ENCODE measurements at regions not wholly inside any gene's neighbourhood (a gene's known extent, or its start where the extent isn't known, plus 50 kb on each side); places are given as distances from the start of the nearest gene placed in this dataset.
"Not testable (repeated sequence)": the region's sequence is repeated elsewhere in the genome, so short reads cannot be mapped to it uniquely, and the experiment has no call there.

- H3K36me3 Mint-ChIP-seq, H3K4me1 Mint-ChIP-seq, H3K4me3 Mint-ChIP-seq, H3K27ac Mint-ChIP-seq, H3K27me3 Mint-ChIP-seq: not testable (repeated sequence)
- H3K9me3 Mint-ChIP-seq, result peaks cover 3 to 12% (median 5%) of the 10 kb centered on the region in 3 donors
These were observed 1261.8 kb downstream of the RAPGEF2 start for GRCh38 chr4:160364665-160365064.

GRCh38 chr4:160365383-160365782, 1262.5 kb downstream of the RAPGEF2 start:
- H3K9me3 Mint-ChIP-seq, result peaks cover 3 to 12% (median 5%) of the 10 kb centered on the region in 3 donors
- not testable (repeated sequence) for H3K4me1 Mint-ChIP-seq, H3K27me3 Mint-ChIP-seq, H3K27ac Mint-ChIP-seq, H3K36me3 Mint-ChIP-seq, H3K4me3 Mint-ChIP-seq

- H3K4me1 Mint-ChIP-seq, result no peaks in the 10 kb centered on the region
- no peak overlapping the region for H3K4me3 Mint-ChIP-seq
- H3K9me3 Mint-ChIP-seq, result no peaks in the 10 kb centered on the region
- no peaks in the 10 kb centered on the region for H3K27me3 Mint-ChIP-seq
- no peak overlapping the region for H3K27ac Mint-ChIP-seq
- H3K36me3 Mint-ChIP-seq, result no peaks in the 10 kb centered on the region
These were observed 1267.2 kb downstream of the RAPGEF2 start for GRCh38 chr4:160370046-160370445.

- no peak overlapping the region for H3K4me3 Mint-ChIP-seq
- no peaks in the 10 kb centered on the region for H3K4me1 Mint-ChIP-seq
- H3K27ac Mint-ChIP-seq, result no peak overlapping the region
- H3K36me3 Mint-ChIP-seq, result no peaks in the 10 kb centered on the region
- no peaks in the 10 kb centered on the region for H3K27me3 Mint-ChIP-seq
- H3K9me3 Mint-ChIP-seq, result no peaks in the 10 kb centered on the region
These were observed 1268.6 kb downstream of the RAPGEF2 start for GRCh38 chr4:160371446-160371845.

- no peak overlapping the region for H3K27ac Mint-ChIP-seq
- H3K4me1 Mint-ChIP-seq, result no peaks in the 10 kb centered on the region
- H3K36me3 Mint-ChIP-seq, result no peaks in the 10 kb centered on the region
- no peaks in the 10 kb centered on the region for H3K9me3 Mint-ChIP-seq
- H3K4me3 Mint-ChIP-seq, result no peak overlapping the region
- H3K27me3 Mint-ChIP-seq, result no peaks in the 10 kb centered on the region
These were observed 1269.5 kb downstream of the RAPGEF2 start for GRCh38 chr4:160372390-160372789.

- no peak overlapping the region for H3K27ac Mint-ChIP-seq
- no peaks in the 10 kb centered on the region for H3K36me3 Mint-ChIP-seq
- H3K9me3 Mint-ChIP-seq, result no peaks in the 10 kb centered on the region
- no peak overlapping the region for H3K4me3 Mint-ChIP-seq
- H3K4me1 Mint-ChIP-seq, result no peaks in the 10 kb centered on the region
- no peaks in the 10 kb centered on the region for H3K27me3 Mint-ChIP-seq
These were observed 1271.0 kb downstream of the RAPGEF2 start for GRCh38 chr4:160373911-160374310.

GRCh38 chr4:160375772-160376452, 1273.0 kb downstream of the RAPGEF2 start:
- Mint-ChIP-seq H3K36me3 (peaks cover 3% of the 10 kb centered on the region), H3K27me3 (no peaks in the 10 kb centered on the region), H3K9me3 (no peaks in the 10 kb centered on the region), H3K4me1 (no peaks in the 10 kb centered on the region), H3K27ac (no peak overlapping the region), H3K4me3 (no peak overlapping the region)

- Mint-ChIP-seq H3K4me3 (no peak overlapping the region), H3K27me3 (no peaks in the 10 kb centered on the region), H3K36me3 (no peaks in the 10 kb centered on the region), H3K27ac (no peak overlapping the region), H3K9me3 (peaks cover 0 to 10% (median 5%) of the 10 kb centered on the region in 3 donors), H3K4me1 (no peaks in the 10 kb centered on the region)
These were observed 1284.0 kb downstream of the RAPGEF2 start for GRCh38 chr4:160386846-160387245.

- Mint-ChIP-seq H3K27ac (no peak overlapping the region), H3K4me1 (peaks cover 0 to 1% (median 0%) of the 10 kb centered on the region in 3 donors), H3K27me3 (no peaks in the 10 kb centered on the region), H3K36me3 (no peaks in the 10 kb centered on the region), H3K9me3 (peaks cover 3 to 9% (median 6%) of the 10 kb centered on the region in 3 donors), H3K4me3 (no peak overlapping the region)
These were observed 1296.9 kb downstream of the RAPGEF2 start for GRCh38 chr4:160399826-160400225.

- Mint-ChIP-seq H3K27me3 (no peaks in the 10 kb centered on the region), H3K4me1 (peaks cover 0 to under 1% (median 0%) of the 10 kb centered on the region in 3 donors), H3K4me3 (no peak overlapping the region), H3K27ac (no peak overlapping the region), H3K9me3 (peaks cover 3 to 5% (median 4%) of the 10 kb centered on the region in 3 donors), H3K36me3 (no peaks in the 10 kb centered on the region)
These were observed 1300.2 kb downstream of the RAPGEF2 start for GRCh38 chr4:160403081-160403480.

- H3K4me1 Mint-ChIP-seq, result no peaks in the 10 kb centered on the region
- H3K27ac Mint-ChIP-seq, result no peak overlapping the region
- peaks cover 3 to 4% (median 3%) of the 10 kb centered on the region in 3 donors for H3K9me3 Mint-ChIP-seq
- no peaks in the 10 kb centered on the region for H3K27me3 Mint-ChIP-seq
- no peak overlapping the region for H3K4me3 Mint-ChIP-seq
- no peaks in the 10 kb centered on the region for H3K36me3 Mint-ChIP-seq
These were observed 1303.5 kb downstream of the RAPGEF2 start for GRCh38 chr4:160406263-160406825.

- H3K9me3 Mint-ChIP-seq, result peaks cover 0 to 6% (median 2%) of the 10 kb centered on the region in 3 donors
- no peaks in the 10 kb centered on the region for H3K4me1 Mint-ChIP-seq
- no peaks in the 10 kb centered on the region for H3K36me3 Mint-ChIP-seq
- no peak overlapping the region for H3K27ac Mint-ChIP-seq
- H3K27me3 Mint-ChIP-seq, result no peaks in the 10 kb centered on the region
- H3K4me3 Mint-ChIP-seq, result no peak overlapping the region
These were observed 1311.6 kb downstream of the RAPGEF2 start for GRCh38 chr4:160414496-160414895.

GRCh38 chr4:160423879-160424451, 1321.1 kb downstream of the RAPGEF2 start:
- Mint-ChIP-seq H3K4me3 (no peak overlapping the region), H3K9me3 (peaks cover 2 to 12% (median 6%) of the 10 kb centered on the region in 3 donors), H3K36me3 (no peaks in the 10 kb centered on the region), H3K27me3 (no peaks in the 10 kb centered on the region), H3K27ac (peak overlapping the region in 1 of 3 donors; percentile 67), H3K4me1 (no peaks in the 10 kb centered on the region)

GRCh38 chr4:160426233-160426632, 1323.4 kb downstream of the RAPGEF2 start:
- Mint-ChIP-seq H3K4me3 (no peak overlapping the region), H3K27me3 (no peaks in the 10 kb centered on the region), H3K9me3 (peaks cover 7 to 9% (median 8%) of the 10 kb centered on the region in 3 donors), H3K27ac (no peak overlapping the region), H3K4me1 (no peaks in the 10 kb centered on the region), H3K36me3 (no peaks in the 10 kb centered on the region)

- Mint-ChIP-seq H3K27ac (no peak overlapping the region), H3K4me1 (no peaks in the 10 kb centered on the region), H3K9me3 (peaks cover 5 to 12% (median 9%) of the 10 kb centered on the region in 3 donors), H3K4me3 (no peak overlapping the region), H3K36me3 (no peaks in the 10 kb centered on the region), H3K27me3 (no peaks in the 10 kb centered on the region)
These were observed 1348.0 kb downstream of the RAPGEF2 start for GRCh38 chr4:160450876-160451275.

All from IgD-negative memory B cell (primary cell).